Stimulated activated CD4-positive, alpha-beta T cell treated with anti-CD3 and anti-CD28 coated beads, Interleukin-15, amount 100 ng/mL, for 24 hours (primary cell): ENCODE measurements at regions not wholly inside any gene's neighbourhood (a gene's known extent, or its start where the extent isn't known, plus 50 kb on each side); places are given as distances from the start of the nearest gene placed in this dataset.

ENCODE experiments used
- DNase-seq: peaks from one replicate; pipeline ENCODE4 v3.0.0-alpha.2; 2020

DNA sequence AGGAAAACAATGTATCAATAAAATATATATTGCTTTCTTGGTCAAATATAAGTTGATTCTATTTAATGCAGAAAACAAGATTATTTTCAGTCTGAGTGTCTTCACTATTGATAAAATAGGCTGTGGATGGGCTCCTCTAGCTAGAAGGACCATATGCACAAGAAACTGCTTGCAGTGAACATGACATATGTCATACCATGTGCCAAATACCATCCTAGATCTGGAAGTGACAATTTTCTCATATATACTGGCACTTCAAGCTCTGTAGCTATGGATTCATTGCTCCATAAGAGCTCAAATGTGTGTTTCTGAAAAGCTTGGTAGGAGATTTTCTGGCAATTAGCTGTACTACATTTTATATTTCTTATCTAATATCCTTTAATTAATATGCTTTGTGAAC lies 95.6 kb upstream of the CDH6 start:
- DNase-seq = no peak

DNA sequence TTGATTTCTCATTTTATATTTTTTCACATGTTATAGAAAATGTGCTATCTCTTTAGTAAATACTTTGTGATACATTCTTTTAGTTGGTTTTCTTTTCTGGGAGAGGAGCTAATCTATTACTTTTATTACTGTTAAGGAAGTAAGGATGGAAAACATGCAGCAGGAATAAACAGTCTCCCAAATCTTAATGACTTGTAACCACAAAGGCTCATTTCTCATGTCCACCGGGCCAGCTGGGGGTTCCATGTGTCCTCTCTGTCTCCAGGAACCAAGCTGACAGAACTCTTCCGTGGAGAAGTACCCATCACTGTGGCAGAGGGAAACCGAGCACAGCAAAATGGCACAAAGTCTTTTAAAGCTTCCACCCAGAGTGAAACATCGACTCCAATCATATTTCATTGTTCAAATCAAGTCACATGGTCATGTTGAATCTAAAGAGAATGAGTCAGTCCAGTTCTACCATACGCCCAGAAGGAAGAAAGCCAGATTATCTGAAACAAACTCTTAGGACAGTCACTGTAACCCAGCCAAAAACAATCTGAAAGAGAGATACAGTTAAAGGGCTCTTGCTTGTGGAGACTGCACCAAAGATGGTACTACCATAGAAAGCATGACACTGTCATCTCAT lies 97.1 kb upstream of the CDH6 start:
- DNase-seq = no peak

DNA sequence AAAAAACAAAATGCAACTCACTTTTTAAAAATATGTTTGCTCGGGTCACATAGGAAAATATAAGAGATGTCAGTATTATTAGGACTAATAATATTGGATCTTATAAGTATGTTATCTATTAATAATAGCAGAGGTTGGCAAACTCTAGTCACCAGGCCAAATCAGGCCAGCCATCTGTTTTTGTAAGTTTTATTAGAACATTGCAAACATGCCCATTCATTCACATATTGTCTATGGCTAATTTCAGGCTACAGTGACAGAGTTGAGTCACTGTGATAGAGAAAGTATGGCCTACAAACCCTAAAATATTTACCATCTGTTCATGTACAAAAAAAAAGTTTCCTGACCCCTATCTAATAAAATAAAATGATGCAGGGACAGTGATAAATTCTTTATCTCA lies 97.7 kb upstream of the CDH6 start:
- DNase-seq = no peak

GRCh38 chr5:31091501-31091900 lies 102.0 kb upstream of the CDH6 start:
- no peak for DNase-seq

DNA sequence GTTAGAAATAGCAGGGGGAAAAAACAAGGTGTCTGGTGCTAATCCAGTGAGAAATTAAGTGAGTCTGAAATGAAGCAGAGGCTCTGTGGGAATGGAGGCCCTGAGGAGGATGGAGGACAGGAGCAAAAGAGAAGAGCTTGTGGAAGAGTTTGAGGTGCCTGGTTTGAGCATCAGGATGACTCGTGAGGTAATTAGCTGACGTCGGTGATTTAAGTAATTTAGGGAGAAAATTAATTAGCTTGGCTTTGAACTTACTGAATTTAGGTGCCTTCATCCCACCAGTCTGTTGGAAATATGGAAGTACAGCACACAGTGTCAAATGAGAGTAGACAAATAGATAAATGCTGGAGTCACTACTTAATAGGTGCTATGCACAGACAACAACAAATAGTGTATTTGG lies 103.0 kb upstream of the CDH6 start:
- DNase-seq = no peak

GRCh38 chr5:31086839-31087415 lies 106.6 kb upstream of the CDH6 start:
- DNase-seq = no peak

DNA sequence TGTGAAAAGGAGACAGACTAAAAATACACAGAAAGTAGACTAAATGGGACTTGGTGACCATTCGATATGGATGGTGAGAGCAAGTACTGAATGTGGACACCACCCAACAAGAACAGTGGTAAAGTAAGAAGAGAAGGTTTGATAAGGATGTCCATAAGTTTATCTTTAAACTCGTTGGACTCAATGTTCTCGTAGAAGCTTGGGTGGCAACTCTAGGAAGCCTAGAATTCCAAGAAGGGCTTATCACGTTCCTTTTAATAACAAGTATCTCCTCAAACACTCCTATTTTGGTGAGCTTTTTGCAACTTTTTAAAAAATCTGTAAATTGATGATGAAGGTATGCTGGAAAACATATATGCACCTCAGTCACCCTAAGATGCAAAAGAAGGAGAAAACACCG lies 108.6 kb upstream of the CDH6 start:
- no peak for DNase-seq

- DNase-seq = no peak
Measured at GRCh38 chr5:31083364-31083763, 110.1 kb upstream of the CDH6 start.

DNA sequence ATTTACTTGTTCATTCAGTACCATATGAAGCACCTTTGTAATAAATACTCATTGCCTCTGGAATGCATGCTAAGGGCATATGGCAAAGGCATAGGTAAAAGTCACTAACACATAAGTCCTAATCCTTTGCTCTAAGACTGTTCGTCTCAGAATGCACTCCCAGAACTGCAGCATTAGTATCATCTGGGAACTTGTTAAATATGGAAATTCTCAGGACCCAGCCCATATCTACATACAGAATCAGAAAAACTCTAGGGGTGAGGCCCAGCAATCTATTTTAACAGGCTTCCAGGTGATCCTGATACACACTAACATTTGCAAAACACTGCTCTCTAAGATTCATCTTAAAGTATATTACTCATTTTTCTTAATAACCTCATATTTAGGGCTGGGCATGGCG lies 113.8 kb upstream of the CDH6 start:
- no peak for DNase-seq

GRCh38 chr5:31078956-31079355 lies 114.5 kb upstream of the CDH6 start:
- no peak for DNase-seq

DNA sequence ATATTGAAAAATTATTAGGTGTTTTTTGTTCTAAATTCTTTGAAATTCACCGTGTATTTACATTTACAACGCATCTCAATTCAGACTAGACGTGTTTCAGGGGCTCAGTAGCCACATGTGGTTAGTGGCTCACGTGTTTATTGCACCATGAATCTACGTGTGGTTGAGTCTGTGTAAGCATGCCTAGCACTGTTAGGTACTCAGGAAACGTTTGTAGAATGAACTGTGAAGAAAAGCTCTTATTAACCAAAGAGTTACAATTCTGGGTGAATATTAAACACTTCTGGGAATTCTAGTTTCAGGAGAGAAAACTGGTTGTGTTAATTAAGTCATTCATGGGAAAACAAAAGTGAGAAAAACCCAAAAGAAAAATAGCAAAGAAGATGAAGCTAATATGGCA lies 117.5 kb upstream of the CDH6 start:
- DNase-seq = no peak

DNA sequence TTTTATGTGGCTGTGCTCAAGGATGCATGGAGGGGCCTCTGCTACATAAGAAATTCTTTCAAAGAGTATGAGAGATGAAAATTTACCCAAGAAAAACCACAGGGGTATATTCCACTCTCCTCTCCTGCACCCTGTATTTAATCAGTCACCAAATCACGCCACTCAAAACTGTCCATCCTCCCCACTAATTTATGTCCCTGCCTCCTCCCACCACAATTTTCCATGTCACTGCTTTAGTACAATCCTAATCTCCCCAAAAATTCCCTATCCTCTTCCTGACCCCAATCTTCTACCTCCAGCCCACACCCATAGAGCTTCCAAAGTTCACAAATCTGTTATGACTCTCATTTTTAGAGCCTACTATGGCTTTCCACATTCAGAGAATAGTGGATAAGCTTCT lies 125.2 kb upstream of the CDH6 start:
- no peak for DNase-seq

- DNase-seq = no peak
Measured at GRCh38 chr5:31066655-31067328, 126.7 kb upstream of the CDH6 start.

GRCh38 chr5:31064215-31064614 lies 129.3 kb upstream of the CDH6 start:
- DNase-seq = no peak

- no peak for DNase-seq
Measured at GRCh38 chr5:31062902-31063580, 130.4 kb upstream of the CDH6 start.

DNA sequence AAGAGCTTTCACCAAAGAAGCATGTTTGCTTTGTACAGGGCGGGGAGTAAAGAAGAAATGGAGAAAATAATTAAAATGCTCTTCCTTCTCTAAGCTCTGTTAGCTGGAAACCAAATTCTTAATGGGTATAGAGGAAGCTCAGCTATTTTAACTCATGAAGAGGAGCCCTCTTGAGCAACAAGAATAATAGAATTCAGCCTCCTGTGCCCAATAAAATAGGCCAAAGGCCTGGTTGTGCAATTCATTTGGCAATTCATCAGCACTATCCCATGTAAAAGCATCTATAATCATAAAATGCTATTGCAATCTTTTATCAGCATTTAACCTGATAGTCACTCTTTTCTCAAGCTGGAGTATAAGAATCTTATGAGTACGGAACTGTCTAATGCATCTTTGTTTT lies 133.6 kb upstream of the CDH6 start:
- no peak for DNase-seq

GRCh38 chr5:31054453-31054852 lies 139.0 kb upstream of the CDH6 start:
- DNase-seq = no peak

DNA sequence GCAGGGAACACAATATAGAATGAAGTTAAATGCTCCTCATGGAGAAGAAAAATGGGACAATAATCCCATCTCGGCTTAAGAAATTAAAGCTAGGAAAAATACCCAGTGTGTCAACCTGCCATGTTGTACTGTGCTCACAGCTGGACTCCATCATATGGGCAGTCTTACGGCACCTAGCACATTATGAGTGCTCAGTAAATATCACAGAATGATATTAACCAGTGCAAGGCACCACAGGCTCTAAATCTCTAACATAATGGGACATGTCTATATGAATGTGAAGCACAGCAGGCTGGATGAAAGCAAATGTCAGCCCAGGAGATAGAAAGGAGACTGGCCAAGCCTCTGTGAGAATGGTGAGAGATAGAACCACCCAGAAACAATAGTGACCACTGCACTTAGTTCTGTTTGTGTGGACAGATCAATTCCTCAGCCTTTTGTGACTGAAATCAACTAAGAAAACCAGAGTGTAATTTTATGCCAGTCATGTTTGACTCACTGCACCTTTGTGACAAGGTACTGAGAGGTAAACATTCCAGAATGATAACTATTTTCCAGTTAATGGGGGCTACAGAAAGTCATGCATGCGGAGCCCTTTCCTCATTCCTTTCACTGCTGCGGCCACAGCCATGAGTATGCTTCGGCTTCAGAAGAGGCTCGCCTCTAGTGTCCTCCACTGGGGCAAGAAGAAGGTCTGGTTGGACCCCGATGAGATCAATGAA lies 140.4 kb upstream of the CDH6 start:
- no peak for DNase-seq

DNA sequence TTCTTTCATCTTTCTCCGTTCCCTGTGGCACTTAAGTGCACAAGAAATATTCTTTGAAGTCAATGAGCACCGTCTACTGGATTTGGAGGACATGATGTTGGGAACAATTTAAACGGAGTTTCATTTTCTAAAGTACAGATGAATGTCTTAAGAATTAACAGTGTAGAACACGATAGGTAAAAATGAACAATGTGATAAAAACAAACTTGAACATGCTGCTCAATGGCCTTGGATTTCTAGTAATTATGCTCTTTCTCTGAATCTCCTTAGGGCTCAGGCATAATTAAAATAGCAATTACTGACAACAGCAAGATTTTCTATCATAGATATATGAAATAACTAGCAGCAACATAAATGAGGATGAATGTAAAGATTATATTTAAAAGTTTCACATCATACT lies 142.2 kb upstream of the CDH6 start:
- no peak for DNase-seq

DNA sequence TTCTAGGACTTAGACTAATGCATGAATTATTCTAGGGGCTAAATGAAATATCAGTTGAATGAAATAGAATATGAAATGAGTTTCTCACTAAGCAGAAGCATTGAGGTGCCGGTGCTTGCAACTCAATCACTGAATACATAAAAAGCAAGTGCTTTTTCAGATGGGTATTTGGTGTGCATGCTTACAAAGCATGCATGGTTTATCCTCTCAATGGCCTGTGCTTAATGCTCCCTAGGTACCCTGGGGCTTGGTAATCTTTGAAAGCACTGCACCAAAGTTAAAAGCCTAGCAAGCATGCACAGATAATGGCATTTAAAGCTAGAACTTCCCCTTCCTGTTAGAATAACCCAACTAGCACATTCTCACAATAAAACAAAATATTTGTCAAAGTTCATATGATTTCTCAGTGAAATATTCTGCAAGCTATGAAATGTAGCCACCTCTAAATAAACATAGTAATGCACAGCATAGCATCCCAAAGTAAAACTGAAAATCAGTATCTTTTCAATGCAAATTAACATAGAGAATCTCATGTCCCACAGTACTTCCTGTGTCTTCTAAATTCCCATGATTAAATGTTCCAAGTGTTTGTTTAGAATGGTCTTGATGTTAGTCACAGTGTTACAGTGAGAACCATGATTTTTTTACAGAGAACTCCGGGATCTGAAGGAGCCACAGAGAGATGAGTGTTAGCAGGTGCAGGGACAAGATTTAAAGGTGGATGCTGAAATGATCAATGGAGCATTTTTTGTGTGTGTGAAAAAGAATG lies 143.4 kb upstream of the CDH6 start:
- DNase-seq = no peak

- no peak for DNase-seq
Measured at GRCh38 chr5:31049461-31049860, 144.0 kb upstream of the CDH6 start.
